Body of pancreas (tissue), 4 donors: ENCODE measurements at regions not wholly inside any gene's neighbourhood (a gene's known extent, or its start where the extent isn't known, plus 50 kb on each side); places are given as distances from the start of the nearest gene placed in this dataset.
A peak's percentile ranks its signal among the peaks of the same experiment; 100 is the strongest.

ENCODE experiments used
- ATAC-seq: fragments of 150-250 bp; one replicate; pipeline ENCODE4 v1.9.1; 2016
- DNase-seq, 4 donors: peaks; one replicate each; pipeline ENCODE4 v3.0.0-alpha.2; 2019
- H3K27ac ChIP-seq, 4 donors: fragments of 200-600 bp; sonication (generic); 1 replicate in 3 of 4; 2 replicates in 1 of 4; pipeline versions ENCODE4 v1.5.1 to v1.6.1; 2016 to 2019; ENCODE audit warnings: mild to moderate bottlenecking in 1 of 4, mixed read lengths in 1 of 4, moderate library complexity in 1 of 4
- H3K27me3 ChIP-seq, 2 donors: fragments of 200-600 bp; sonication (generic); one replicate each; pipeline ENCODE4 v1.6.0; 2016; ENCODE audit warnings: mild to moderate bottlenecking in 1 of 2
- H3K36me3 ChIP-seq, 2 donors: fragments of 200-600 bp; sonication (generic); replicated peaks in 1 of 2; 2 replicates each; pipeline ENCODE4 v1.5.1; 2016; ENCODE audit warnings: low read depth in 2 of 2; ENCODE audit not compliant: insufficient read depth in 1 of 2
- H3K4me1 ChIP-seq: fragments of 200-600 bp; sonication (generic); one replicate; pipeline ENCODE4 v1.6.0; 2016
- H3K4me3 ChIP-seq, 2 donors: fragments of 200-600 bp; sonication (generic); 1 replicate in 1 of 2; 2 replicates in 1 of 2; pipeline ENCODE4 v1.5.1; 2016 to 2019
- H3K9me3 ChIP-seq, 3 donors: fragments of 200-600 bp; sonication (generic); 1 replicate in 2 of 3; 2 replicates in 1 of 3; pipeline ENCODE4 v1.5.1; 2016
- POLR2A ChIP-seq, 3 donors: fragments of 450-650 bp; IDR thresholded peaks; one replicate each; pipeline ENCODE4 v1.6.1; 2016; ENCODE audit warnings: antibody characterized with exemption in 3 of 3, mild to moderate bottlenecking in 2 of 3
- WGBS, 2 donors: methylation state at CpG; one replicate each; pipeline ENCODE4 v1.1.5; 2017; 5-methylcytosine and 5-hydroxymethylcytosine counted together
- intact Hi-C: fragments of 100-400 bp; cut with DNase I; formaldehyde crosslinking; loops from one replicate; pipeline ENCODE4 v1.15.1; 2023
- TF ChIP-seq, protein P1 (sequence below), 7 experiments: fragments of 450-650 bp in 4 of 7; fragments of 200-600 bp in 3 of 7; sonication (generic) in 3 of 7; IDR thresholded peaks; one replicate each; pipeline ENCODE4 v1.5.1; 2016 to 2019; ENCODE audit warnings: antibody characterized with exemption in 7 of 7

DNA sequence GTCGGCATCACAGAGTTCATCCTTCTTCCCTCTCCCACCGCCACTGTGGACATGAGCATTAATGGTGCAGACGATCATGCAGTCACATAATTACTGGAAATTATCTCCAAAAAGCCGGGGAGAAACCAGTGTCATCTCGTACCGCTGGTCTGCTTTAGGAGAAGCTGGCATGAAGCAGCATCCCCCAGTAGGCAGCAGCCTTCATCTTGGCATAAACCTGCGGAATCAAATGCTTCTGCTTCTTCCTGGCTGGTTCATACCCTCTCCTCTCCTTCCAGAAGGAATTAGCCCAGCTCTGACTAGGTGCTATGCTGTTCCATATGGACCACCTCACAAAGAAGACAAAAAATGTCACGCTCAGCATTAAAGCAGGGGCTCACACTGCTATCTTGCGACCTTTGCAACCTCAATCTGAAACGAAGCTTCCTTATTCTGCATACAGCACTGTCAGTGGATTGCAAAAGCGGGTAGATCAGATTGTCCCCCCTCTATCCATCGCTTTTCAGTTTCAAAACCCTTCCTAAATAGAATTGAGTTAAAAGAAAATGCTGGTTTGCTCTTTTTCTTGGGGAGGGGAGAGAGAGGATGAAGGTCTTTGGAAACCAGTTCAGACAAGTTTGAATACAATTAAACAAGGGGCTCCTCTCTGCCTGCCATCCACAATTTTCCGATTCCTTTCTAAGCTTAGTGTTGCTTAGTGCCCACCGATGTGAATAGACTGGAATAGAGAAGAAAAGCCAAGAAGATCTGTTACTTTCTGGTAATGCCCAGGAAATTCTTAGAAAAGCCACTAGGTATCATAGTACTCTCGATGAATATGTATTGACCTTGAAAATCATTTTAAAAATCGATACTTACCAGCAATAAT, 212.1 kb upstream of the ZNF521 start:
- 65 to 70% methylated on average over 16 of the region's 16 CpGs for WGBS, 2 donors
- DNase-seq (no peak), ATAC-seq (no peak)
- no peaks in the 10 kb centered on the region for H3K27me3 ChIP-seq
- no peaks in the 10 kb centered on the region for H3K4me1 ChIP-seq
- no peak overlapping the region for H3K27ac ChIP-seq
- H3K36me3 ChIP-seq = no peaks in the 10 kb centered on the region
- no peaks in the 10 kb centered on the region for H3K9me3 ChIP-seq
- no peak overlapping the region for H3K4me3 ChIP-seq
- TF ChIP-seq, protein P1, sequence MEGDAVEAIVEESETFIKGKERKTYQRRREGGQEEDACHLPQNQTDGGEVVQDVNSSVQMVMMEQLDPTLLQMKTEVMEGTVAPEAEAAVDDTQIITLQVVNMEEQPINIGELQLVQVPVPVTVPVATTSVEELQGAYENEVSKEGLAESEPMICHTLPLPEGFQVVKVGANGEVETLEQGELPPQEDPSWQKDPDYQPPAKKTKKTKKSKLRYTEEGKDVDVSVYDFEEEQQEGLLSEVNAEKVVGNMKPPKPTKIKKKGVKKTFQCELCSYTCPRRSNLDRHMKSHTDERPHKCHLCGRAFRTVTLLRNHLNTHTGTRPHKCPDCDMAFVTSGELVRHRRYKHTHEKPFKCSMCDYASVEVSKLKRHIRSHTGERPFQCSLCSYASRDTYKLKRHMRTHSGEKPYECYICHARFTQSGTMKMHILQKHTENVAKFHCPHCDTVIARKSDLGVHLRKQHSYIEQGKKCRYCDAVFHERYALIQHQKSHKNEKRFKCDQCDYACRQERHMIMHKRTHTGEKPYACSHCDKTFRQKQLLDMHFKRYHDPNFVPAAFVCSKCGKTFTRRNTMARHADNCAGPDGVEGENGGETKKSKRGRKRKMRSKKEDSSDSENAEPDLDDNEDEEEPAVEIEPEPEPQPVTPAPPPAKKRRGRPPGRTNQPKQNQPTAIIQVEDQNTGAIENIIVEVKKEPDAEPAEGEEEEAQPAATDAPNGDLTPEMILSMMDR (IDR thresholded peaks at IDR 0.05) = no peak
- TF ChIP-seq POLR2A (IDR thresholded peaks at IDR 0.05) = no peak
- intact Hi-C loops = no loop called here

DNA sequence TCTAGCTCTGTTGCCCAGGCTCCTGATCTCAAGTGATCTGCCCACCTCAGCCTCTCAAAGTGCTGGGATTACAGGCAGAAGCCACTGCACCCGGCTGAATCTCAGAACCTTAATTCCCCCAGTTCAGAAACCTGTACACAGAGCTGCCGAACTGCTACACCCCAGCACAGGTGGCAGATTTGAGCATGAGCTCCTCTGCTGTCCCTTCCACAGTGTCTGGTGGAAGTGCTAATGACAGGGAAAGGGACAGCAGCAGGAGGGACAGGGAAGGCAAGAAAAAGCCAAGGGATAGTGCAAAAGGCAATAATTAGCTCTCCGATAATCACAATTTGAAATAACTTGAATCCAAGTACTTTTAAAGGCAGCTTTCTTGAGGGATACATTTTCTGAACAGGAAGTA, 211.4 kb upstream of the ZNF521 start:
- H3K9me3 ChIP-seq = no peaks in the 10 kb centered on the region
- TF ChIP-seq, protein P1 (IDR thresholded peaks at IDR 0.05) = no peak
- TF ChIP-seq POLR2A (IDR thresholded peaks at IDR 0.05) = no peak
- H3K36me3 ChIP-seq = no peaks in the 10 kb centered on the region
- H3K4me3 ChIP-seq = no peak overlapping the region
- H3K27me3 ChIP-seq = no peaks in the 10 kb centered on the region
- H3K4me1 ChIP-seq = no peaks in the 10 kb centered on the region
- ATAC-seq (no peak), DNase-seq (no peak)
- intact Hi-C loops = no loop called here
- H3K27ac ChIP-seq = no peak overlapping the region
- 57 to 70% methylated on average over 3 of the region's 3 CpGs for WGBS, 2 donors

DNA sequence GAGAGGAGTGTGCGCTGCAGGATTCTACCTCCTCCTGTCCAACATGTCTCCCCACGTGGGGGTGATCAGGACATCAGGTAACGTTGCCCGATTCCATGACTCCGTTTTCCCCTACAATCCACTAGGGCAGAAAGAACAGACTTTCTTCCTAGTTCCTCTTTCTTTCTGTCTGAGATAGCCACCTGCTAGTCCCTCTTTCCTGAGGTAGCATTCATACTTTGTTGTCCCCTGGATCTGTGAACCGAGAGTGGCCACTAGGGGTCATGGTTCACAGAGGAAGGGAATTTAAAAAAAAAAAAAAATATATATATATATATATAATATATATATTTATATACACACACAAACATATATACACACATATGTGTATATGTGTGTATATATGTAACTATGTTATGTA, 210.0 kb upstream of the ZNF521 start:
- 40 to 46% methylated on average over 6 of the region's 6 CpGs for WGBS, 2 donors
- Histone ChIP-seq H3K27me3 (no peaks in the 10 kb centered on the region), H3K4me1 (no peaks in the 10 kb centered on the region), H3K27ac (no peak overlapping the region), H3K9me3 (no peaks in the 10 kb centered on the region), H3K4me3 (no peak overlapping the region), H3K36me3 (no peaks in the 10 kb centered on the region)
- ATAC-seq (no peak), DNase-seq (no peak)
- intact Hi-C loops = no loop called here
- TF ChIP-seq, protein P1 (IDR thresholded peaks at IDR 0.05) = peak in 1 of 7 experiments; percentile 37
- no peak for TF ChIP-seq POLR2A (IDR thresholded peaks at IDR 0.05)

DNA sequence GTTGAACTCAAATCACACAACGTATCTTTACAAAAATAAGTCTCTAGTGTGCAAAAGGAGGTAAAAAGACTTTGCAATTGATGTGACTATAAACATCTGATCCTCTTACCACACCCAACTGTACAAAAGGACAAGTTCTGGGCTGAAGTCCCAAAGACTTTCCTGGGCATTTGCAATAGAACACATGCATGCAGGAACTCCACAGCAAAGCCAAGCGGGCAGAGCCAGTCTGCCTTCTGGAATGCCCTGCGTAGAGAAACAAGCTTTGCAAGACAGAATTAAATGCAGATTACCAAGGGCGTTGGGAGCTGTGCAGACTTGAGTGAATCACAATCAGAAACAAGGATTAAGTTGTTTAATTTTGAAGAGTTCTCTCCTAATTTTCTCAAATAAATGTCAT, 208.4 kb upstream of the ZNF521 start:
- ATAC-seq (no peak), DNase-seq (no peak)
- Histone ChIP-seq H3K9me3 (no peaks in the 10 kb centered on the region), H3K4me3 (no peak overlapping the region), H3K4me1 (no peaks in the 10 kb centered on the region), H3K27ac (no peak overlapping the region), H3K27me3 (no peaks in the 10 kb centered on the region), H3K36me3 (no peaks in the 10 kb centered on the region)
- no peak for TF ChIP-seq POLR2A (IDR thresholded peaks at IDR 0.05)
- TF ChIP-seq, protein P1 (IDR thresholded peaks at IDR 0.05) = no peak
- intact Hi-C loops = no loop called here
- 59 to 62% methylated on average over 4 of the region's 4 CpGs for WGBS, 2 donors

DNA sequence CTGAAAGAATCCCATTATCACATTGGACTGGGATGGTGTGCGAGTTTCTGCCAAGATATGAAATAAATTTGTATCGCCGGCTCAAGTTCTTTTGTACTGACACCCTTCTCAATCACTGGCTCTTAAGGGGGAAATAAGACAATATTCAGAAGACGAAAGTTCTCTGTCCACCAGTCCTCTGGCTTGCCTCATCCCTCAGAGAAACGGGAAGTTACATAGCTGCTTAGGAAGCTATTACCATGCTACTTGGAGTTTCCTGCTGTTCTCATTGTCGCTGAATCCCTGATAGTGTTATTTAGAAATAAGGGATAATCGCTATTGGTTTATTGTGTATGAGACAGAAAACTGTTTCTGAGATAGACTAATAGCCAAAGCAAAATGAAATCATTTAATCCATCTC, 205.0 kb upstream of the ZNF521 start:
- Histone ChIP-seq H3K4me1 (no peaks in the 10 kb centered on the region), H3K4me3 (no peak overlapping the region), H3K27me3 (no peaks in the 10 kb centered on the region), H3K9me3 (no peaks in the 10 kb centered on the region), H3K36me3 (no peaks in the 10 kb centered on the region), H3K27ac (no peak overlapping the region)
- intact Hi-C loops = no loop called here
- TF ChIP-seq POLR2A (IDR thresholded peaks at IDR 0.05) = no peak
- TF ChIP-seq, protein P1 (IDR thresholded peaks at IDR 0.05) = no peak
- 45 to 61% methylated on average over 7 of the region's 7 CpGs for WGBS, 2 donors
- ATAC-seq (no peak), DNase-seq (no peak)
